GM23338 (cell line): ENCODE measurements at regions not wholly inside any gene's neighbourhood (a gene's known extent, or its start where the extent isn't known, plus 50 kb on each side); places are given as distances from the start of the nearest gene placed in this dataset. TPM values are rescaled to one million over a fixed set of nuclear protein-coding genes. Genes with fewer than 3 reads are reported as not detected.
A peak's percentile ranks its signal among the peaks of the same experiment; 100 is the strongest.
"Not testable (repeated sequence)": the region's sequence is repeated elsewhere in the genome, so short reads cannot be mapped to it uniquely, and the experiment has no call there.

Experiments used
- ATAC-seq: fragments of 200-7000 bp; cut with Tn5 transposase; 3 replicates; pipeline ENCODE4 v1.9.1; 2020
- DNase-seq: peaks from one replicate; pipeline ENCODE4 v3.0.0-alpha.2; 2015; ENCODE audit warnings: low spot score
- H2AFZ ChIP-seq: fragments of 200-600 bp; sonication (generic); 2 replicates; pipeline ENCODE4 v1.8.0; 2016; ENCODE audit warnings: antibody characterized with exemption, mild to moderate bottlenecking, moderate library complexity
- H3F3A ChIP-seq: fragments of 200-600 bp; sonication (generic); replicated peaks from 2 replicates; pipeline ENCODE4 v1.8.0; 2017; ENCODE audit warnings: antibody characterized with exemption, mixed run types, low read depth
- H3K27ac ChIP-seq: fragments of 200-600 bp; sonication (generic); 2 replicates; pipeline ENCODE4 v1.6.1; 2016; ENCODE audit warnings: low read depth
- H3K27me3 ChIP-seq: fragments of 200-600 bp; sonication (generic); 2 replicates; pipeline ENCODE4 v1.8.0; 2016; ENCODE audit warnings: mild to moderate bottlenecking, mixed run types, moderate library complexity; ENCODE audit not compliant: insufficient read depth
- H3K36me3 ChIP-seq: fragments of 200-600 bp; sonication (generic); 2 replicates; pipeline ENCODE4 v1.8.0; 2016; ENCODE audit warnings: mild to moderate bottlenecking; ENCODE audit not compliant: insufficient read depth
- H3K4me1 ChIP-seq: fragments of 200-600 bp; sonication (generic); 2 replicates; pipeline ENCODE4 v1.8.0; 2016; ENCODE audit warnings: mild to moderate bottlenecking, moderate library complexity; ENCODE audit not compliant: insufficient read depth
- H3K4me2 ChIP-seq: fragments of 200-600 bp; sonication (generic); 2 replicates; pipeline ENCODE4 v1.7.1; 2017; ENCODE audit warnings: mixed run types
- H3K4me3 ChIP-seq: fragments of 200-600 bp; sonication (generic); 2 replicates; pipeline ENCODE4 v1.6.1; 2016; ENCODE audit warnings: mixed run types
- H3K79me2 ChIP-seq: fragments of 200-600 bp; sonication (generic); replicated peaks from 2 replicates; pipeline ENCODE4 v1.8.0; 2017; ENCODE audit warnings: mild to moderate bottlenecking; ENCODE audit not compliant: insufficient read depth
- H3K9me2 ChIP-seq: fragments of 200-600 bp; sonication (generic); 2 replicates; pipeline ENCODE4 v1.8.0; 2017; ENCODE audit not compliant: insufficient read depth
- H4K20me1 ChIP-seq: fragments of 200-600 bp; sonication (generic); replicated peaks from 2 replicates; pipeline ENCODE4 v1.8.0; 2017; ENCODE audit warnings: mild to moderate bottlenecking; ENCODE audit not compliant: insufficient read depth
- H3K27ac Mint-ChIP-seq: 2 replicates; pipeline ENCODE4 v1.8.0; 2020; ENCODE audit warnings: inconsistent platforms, mild to moderate bottlenecking, moderate library complexity, mixed read lengths
- H3K27me3 Mint-ChIP-seq: 3 replicates; pipeline ENCODE4 v1.8.0; 2022; ENCODE audit warnings: low read depth, mild to moderate bottlenecking, moderate library complexity, mixed read lengths, inconsistent platforms; ENCODE audit not compliant: insufficient read depth, poor library complexity
- H3K36me3 Mint-ChIP-seq: 3 replicates; pipeline ENCODE4 v1.8.0; 2021; ENCODE audit warnings: low read depth, mild to moderate bottlenecking, inconsistent platforms, moderate library complexity, mixed read lengths
- H3K4me1 Mint-ChIP-seq: 3 replicates; pipeline ENCODE4 v1.8.0; 2020; ENCODE audit warnings: mild to moderate bottlenecking, inconsistent platforms, mixed read lengths
- H3K4me3 Mint-ChIP-seq: 3 replicates; pipeline ENCODE4 v1.8.0; 2021; ENCODE audit warnings: moderate library complexity, mild to moderate bottlenecking, inconsistent platforms, mixed read lengths
- H3K9me3 Mint-ChIP-seq: 3 replicates; pipeline ENCODE4 v1.8.0; 2020; ENCODE audit warnings: moderate library complexity, mild to moderate bottlenecking, inconsistent platforms, mixed read lengths
- CTCF ChIP-seq, 2 experiments: fragments of 200-600 bp in 1 of 2; sonication (generic) in 1 of 2; conservative IDR thresholded peaks; 2 replicates each; pipeline versions ENCODE4 v1.5.1 to v1.6.1; 2016 to 2017; ENCODE audit warnings: antibody characterized with exemption in 2 of 2, low read depth in 2 of 2, mild to moderate bottlenecking in 2 of 2, moderate library complexity in 1 of 2
- EZH2phosphoT487 ChIP-seq: fragments of 200-600 bp; sonication (generic); IDR thresholded peaks from one replicate; pipeline ENCODE4 v1.8.1; 2018; ENCODE audit warnings: antibody characterized with exemption; ENCODE audit not compliant: unreplicated experiment
- JUNB ChIP-seq: IDR thresholded peaks from one replicate; pipeline ENCODE4 v1.6.1; 2016; ENCODE audit warnings: antibody characterized with exemption; ENCODE audit not compliant: unreplicated experiment
- NANOG ChIP-seq: IDR thresholded peaks from 2 replicates; pipeline ENCODE4 v1.6.1; 2016; ENCODE audit warnings: antibody characterized with exemption, borderline replicate concordance
- POLR2AphosphoS5 ChIP-seq: IDR thresholded peaks from 2 replicates; pipeline ENCODE4 v1.6.1; 2016; ENCODE audit warnings: antibody characterized with exemption, low read depth
- STAT1 ChIP-seq: IDR thresholded peaks from one replicate; pipeline ENCODE4 v1.6.1; 2016; ENCODE audit warnings: antibody characterized with exemption; ENCODE audit not compliant: unreplicated experiment
- ZNF114 ChIP-seq: fragments of 250-450 bp; sonication (Bioruptor Pico); IDR thresholded peaks from 2 replicates; pipeline ENCODE4 v1.5.0; 2020; ENCODE audit warnings: mild to moderate bottlenecking, moderate library complexity
- ZNF331 ChIP-seq: fragments of 250-450 bp; sonication (Bioruptor Pico); IDR thresholded peaks from 2 replicates; pipeline ENCODE4 v1.5.0; 2020; ENCODE audit warnings: low read depth, mild to moderate bottlenecking, moderate library complexity
- small RNA-seq: library from RNA; depleted of rRNA; stranded (forward); fragments of <200 nt; gene quantifications from one replicate; pipeline ENCODE3, GENCODE V24; 2014; ENCODE audit warnings: low replicate concordance
- TF ChIP-seq, protein P1 (sequence below): IDR thresholded peaks from 2 replicates; pipeline ENCODE4 v1.6.1; 2016; ENCODE audit warnings: antibody characterized with exemption

GRCh38 chr3:137695351-137695750 is 68.8 kb upstream of the SOX14 start (continued):
- TF ChIP-seq EZH2phosphoT487: no peak
- no peak for TF ChIP-seq POLR2AphosphoS5
- TF ChIP-seq CTCF (conservative IDR thresholded peaks at IDR 0.05; ENCODE audit: low read depth in 2 of 2): no peak
- no peak for TF ChIP-seq ZNF114 (CRISPR knock-in tag)
- no peak for TF ChIP-seq JUNB
- no peak for TF ChIP-seq STAT1
- TF ChIP-seq NANOG: no peak
- TF ChIP-seq, protein P1, sequence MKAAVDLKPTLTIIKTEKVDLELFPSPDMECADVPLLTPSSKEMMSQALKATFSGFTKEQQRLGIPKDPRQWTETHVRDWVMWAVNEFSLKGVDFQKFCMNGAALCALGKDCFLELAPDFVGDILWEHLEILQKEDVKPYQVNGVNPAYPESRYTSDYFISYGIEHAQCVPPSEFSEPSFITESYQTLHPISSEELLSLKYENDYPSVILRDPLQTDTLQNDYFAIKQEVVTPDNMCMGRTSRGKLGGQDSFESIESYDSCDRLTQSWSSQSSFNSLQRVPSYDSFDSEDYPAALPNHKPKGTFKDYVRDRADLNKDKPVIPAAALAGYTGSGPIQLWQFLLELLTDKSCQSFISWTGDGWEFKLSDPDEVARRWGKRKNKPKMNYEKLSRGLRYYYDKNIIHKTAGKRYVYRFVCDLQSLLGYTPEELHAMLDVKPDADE: no peak
- no peak for TF ChIP-seq ZNF331 (CRISPR knock-in tag)

- H3K4me2 ChIP-seq: no peak overlapping the region
- TF ChIP-seq CTCF (conservative IDR thresholded peaks at IDR 0.05; ENCODE audit: low read depth in 2 of 2) (peak; percentile 90 to 96), NANOG (no peak), STAT1 (no peak)
- no peak overlapping the region for H3K4me3 ChIP-seq
- no peaks in the 10 kb centered on the region; the same call in 1 of the 3 replicates for H3K9me3 Mint-ChIP-seq
- no peaks in the 10 kb centered on the region for H3K27me3 ChIP-seq
- no peaks in the 10 kb centered on the region for H4K20me1 ChIP-seq
- H3K9me2 ChIP-seq: no peaks in the 10 kb centered on the region
- H3K36me3 ChIP-seq: no peaks in the 10 kb centered on the region
- H3K27me3 Mint-ChIP-seq: peaks cover 7% of the 10 kb centered on the region
- H2AFZ ChIP-seq: no peak overlapping the region
- H3F3A ChIP-seq: no peaks in the 10 kb centered on the region
- H3K79me2 ChIP-seq: no peaks in the 10 kb centered on the region
- H3K4me1 Mint-ChIP-seq: 0 out of 3 replicates have a peak, but pooled peaks cover 2% of the 10 kb centered on the region
- no peak overlapping the region for H3K4me3 Mint-ChIP-seq
- H3K4me1 ChIP-seq: no peaks in the 10 kb centered on the region
- no peak overlapping the region for H3K27ac Mint-ChIP-seq
- H3K27ac ChIP-seq: no peak overlapping the region
- ATAC-seq: peak; percentile 53; the same call in 2 of the 3 replicates
- peak; percentile 71 for DNase-seq
- H3K36me3 Mint-ChIP-seq: no peaks in the 10 kb centered on the region
Measured at GRCh38 chr3:137709011-137709601, 55.0 kb upstream of the SOX14 start.

DNA sequence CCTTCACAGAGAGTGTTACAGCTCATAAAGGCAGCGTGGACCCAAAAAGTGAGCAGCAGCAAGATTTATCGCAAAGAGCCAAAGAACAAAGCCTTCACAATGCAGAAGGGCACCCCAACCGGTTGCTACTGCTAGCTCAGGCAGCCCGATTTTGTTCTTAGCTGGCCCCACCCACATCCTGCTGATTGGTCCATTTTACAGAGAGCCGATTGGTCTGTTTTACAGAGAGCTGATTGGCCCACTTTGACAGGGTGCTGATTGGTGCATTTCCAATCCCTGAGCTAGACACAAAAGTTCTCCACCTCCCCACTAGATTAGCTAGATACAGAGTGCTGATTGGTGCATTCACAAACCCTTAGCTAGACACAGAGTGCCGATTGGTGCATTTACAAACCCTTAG is 50.1 kb upstream of the SOX14 start:
- DNase-seq, H3K4me1 Mint-ChIP-seq, H3K27ac Mint-ChIP-seq: not testable (repeated sequence)

More for the DNA sequence above, 50.1 kb upstream of the SOX14 start:
- H3K4me3 ChIP-seq, H3K27me3 ChIP-seq, H3K4me3 Mint-ChIP-seq, H3K9me3 Mint-ChIP-seq, H3K4me1 ChIP-seq, H3K4me2 ChIP-seq, ATAC-seq, H3K9me2 ChIP-seq, H3K27ac ChIP-seq, H3K36me3 Mint-ChIP-seq, H3K79me2 ChIP-seq, H3F3A ChIP-seq, H3K27me3 Mint-ChIP-seq, H3K36me3 ChIP-seq, H4K20me1 ChIP-seq: not testable (repeated sequence)
- H2AFZ ChIP-seq: peak overlapping the region; percentile 32; the same call in 1 of the 2 replicates

Small RNA genes lying in the stretch of these regions (small RNA-seq; reads per million reads assigned to genes)
- not detected for gene RNA5SP142
